ENCODE measurements at regions not wholly inside any gene's neighbourhood (a gene's known extent, or its start where the extent isn't known, plus 50 kb on each side); places are given as distances from the start of the nearest gene placed in this dataset.

DNA sequence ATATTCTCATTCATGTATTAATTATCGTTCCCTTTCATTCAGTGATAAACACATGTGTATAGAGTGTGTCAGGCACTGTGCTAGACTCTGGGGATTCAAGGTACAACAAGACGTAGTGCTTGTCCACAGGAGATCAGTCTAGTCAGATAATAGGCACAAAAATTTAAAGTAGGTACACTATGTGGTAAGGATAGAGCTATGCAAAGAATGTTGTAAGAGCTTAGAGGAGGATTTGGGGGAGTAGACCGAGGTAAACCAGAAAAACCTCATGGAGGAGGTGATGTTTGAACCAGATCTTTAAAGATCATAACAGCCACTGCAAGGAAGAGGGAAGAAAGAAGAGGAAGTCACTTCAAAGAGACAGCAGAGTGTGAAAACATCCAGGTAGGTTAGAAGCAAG, 256.9 kb upstream of the DDX18 start:
- no peak for DNase-seq

DNA sequence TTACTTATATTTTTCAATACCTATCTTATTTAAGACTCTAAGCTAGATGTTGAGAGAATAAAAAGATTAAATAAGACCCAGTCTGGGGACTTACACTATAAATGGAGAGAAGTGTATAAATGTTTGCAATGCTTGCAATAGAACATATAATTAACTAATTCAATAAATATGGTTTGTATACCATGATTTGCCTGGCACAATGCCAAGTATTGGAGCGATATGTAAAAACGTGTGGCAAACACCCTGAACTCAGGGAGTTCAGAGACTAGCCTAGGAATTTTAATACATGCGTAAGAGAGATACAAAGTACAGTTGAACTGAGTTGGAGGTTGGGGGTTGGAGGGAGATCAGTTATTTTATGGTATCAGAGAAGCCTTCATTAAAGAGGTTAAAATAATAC, 251.8 kb upstream of the DDX18 start:
- peak; percentile 41 for DNase-seq

DNA sequence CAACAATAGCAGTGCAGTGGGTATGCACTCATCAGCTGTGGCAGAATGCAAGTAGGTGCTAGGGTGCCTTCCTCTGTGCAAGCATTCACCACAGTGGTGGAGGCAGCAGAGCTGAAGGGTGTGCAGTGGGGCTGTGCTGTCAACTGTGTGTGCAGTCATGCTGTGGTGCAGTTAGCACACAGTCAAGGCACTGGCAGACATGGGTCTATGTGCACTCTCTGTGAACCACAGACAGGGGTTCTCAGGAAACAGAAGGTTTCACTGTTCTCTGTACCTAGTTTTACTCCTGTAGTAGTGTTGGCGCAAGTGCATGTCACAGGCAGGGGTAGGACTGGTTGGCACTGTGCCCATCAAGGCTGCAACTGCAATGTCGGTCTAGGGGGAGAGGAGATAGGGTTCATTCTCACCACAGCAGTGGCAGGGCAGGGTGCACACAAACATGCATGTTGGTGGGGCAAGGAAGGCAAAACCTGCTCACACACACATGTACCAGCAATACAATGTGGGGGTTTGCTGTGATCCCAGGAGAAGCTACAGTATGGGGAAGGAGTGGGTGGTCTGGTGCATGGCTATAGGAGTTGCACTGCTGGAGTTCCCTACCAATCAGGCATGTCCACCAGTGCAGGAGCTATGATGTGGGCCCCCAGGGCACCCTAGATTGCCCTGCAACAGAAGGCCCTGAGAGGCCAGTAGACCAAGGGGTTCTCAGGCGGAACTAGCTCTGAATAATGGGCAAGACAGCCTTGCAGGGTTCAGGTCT, 242.7 kb upstream of the DDX18 start:
- no peak for DNase-seq

DNA sequence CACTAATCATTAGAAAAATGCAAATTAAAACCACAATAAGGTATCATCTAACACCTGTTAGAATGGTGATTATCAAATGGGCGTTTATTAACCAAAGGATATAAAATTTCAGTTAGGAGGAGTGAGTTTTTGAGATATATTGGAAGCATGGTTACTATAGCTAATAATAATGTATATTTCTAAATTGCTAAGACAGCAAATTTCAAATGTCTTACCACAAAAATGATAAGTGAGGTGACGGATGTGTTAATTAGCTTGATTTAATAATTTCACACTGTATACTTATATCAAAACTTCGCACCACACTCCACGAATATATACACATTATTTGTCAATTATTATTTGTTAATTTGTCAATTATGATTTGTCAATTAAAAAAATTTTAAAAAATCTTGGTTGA, 227.2 kb upstream of the DDX18 start:
- no peak for DNase-seq

- no peak for DNase-seq
These were observed 211.4 kb upstream of the DDX18 start for GRCh38 chr2:117603060-117603459.

GRCh38 chr2:117603567-117603966, 210.9 kb upstream of the DDX18 start:
- DNase-seq, result no peak

DNA sequence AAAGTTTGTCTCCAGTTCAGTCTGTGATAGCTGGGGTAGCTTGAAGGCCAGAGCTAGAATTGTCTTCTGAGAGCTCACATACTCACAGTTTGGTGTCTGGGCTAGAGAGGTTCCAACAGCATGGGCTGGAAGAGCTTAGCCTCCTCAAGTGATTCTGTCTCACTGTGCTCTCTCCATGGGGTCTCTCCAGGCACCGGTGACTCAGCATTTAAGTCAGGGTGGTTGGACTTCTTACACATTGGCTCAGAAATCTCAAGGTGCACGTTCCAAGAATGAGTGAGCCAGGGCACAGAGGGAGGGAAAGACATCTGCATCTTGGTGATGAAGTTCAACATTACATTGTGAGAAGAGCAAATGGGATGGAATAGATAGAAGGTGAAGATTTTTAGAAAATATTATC, 207.3 kb upstream of the DDX18 start:
- no peak for DNase-seq

DNA sequence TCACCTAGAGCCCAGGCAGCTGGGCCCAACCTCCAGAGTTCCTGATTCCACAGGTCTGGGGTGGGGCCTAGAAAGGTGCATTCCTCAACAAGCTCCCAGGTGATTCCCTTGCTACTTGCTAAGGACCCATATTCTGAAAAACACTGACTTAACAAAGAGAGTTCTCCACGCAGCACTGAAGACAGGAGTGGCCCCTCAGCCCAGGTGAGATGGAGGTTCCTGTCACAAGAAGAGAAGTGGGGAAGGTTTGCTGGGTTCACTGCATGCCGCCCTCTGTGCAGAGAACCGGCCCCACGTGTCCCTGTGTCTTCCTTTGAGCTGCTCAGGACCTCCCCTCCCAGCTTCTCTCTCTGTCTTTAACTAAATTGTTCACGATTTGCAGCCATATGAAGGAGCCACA, 201.4 kb upstream of the DDX18 start:
- no peak for DNase-seq

DNA sequence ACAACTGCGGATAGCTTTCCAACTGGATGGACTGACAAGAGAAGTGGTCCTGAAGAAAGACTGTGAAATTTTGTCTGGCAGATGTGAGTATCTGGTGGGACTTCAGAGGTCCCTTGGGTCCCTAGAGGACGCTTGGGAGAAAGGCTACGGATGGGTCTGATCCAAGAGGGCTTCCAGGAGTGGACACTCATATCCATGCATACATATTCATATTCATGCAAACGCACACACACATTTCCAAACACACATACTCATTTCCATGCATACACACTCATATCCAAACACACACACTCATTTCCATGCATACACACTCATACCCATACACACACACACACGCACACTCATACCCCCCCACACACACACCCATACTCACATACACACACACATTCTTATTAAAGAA, 200.2 kb upstream of the DDX18 start:
- DNase-seq, result no peak

- DNase-seq, result no peak
These were observed 199.5 kb upstream of the DDX18 start for GRCh38 chr2:117614823-117615534.

- DNase-seq, result no peak
These were observed 195.9 kb upstream of the DDX18 start for GRCh38 chr2:117618607-117619006.

DNA sequence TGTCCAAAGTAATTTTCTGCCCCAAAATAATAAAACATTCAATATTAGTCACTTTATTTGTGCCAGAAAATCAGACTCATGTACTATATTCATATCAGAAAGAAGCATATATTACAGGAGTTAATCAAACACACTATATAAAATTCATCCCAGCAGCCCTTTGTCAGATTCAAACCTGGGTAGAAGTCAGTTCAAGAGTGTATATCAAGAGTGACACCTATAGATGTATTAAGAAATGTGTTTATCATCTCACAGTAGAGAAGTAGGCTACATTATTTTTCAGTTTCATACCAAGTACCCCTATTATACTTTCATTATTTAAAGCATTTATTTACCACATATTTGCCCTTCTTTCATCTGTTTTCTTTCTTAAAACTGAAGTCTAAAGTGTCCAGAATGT, 193.2 kb upstream of the DDX18 start:
- DNase-seq, result no peak

DNA sequence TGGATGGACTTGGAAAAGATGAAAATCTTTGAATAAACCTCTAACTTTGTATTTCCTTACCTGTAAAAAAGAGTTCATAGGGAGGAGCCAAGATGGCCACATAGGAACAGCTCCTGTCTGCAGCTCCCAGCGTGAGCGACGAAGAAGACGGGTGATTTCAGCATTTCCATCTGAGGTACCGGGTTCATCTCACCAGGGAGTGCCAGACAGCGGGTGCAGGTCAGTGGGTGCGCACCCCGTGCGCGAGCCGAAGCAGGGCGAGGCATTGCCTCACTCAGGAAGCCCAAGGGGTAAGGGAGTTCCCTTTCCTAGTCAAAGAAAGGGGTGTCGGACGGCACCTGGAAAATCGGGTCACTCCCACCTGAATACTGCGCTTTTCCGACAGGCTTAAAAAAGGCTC, 191.3 kb upstream of the DDX18 start:
- DNase-seq, result peak; percentile 23

- DNase-seq, result no peak
These were observed 183.1 kb upstream of the DDX18 start for GRCh38 chr2:117631152-117631945.

DNA sequence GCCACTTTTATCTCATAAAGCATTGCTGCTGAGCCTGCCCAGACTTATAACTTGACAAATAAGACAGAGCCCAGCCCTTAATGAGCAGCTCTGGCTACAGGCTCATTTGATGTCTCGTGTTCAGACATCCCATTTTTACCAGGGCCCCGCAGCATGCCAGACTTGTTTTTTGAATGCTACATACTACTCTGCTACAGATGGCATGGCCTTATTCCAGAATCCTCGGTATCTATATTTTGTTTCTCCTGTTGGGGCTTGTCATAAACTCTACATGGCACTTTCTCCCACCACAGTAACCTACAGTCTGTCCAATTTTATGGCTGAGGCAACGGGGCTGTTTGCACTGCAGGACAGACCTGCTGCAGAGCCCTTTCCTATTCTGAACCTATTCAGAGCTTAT, 179.0 kb upstream of the DDX18 start:
- DNase-seq, result no peak

DNA sequence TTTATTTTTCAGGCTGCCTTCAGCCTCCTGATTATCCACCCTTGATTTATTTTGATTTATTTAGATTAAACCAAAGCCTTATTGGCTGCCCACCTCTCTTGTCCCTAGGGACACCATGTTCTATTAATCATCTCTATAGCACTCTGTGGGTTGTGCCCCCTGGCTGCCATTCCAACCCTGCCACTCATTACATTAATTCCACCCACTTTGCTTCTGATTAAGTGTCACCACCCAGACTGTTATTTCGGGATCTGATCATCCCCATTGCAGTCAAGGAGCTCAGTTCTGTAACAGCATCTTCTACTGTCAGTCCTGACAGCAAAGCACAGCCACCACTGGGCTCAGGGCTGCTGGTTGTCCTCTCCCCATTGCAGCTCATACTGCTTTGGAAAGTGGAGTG, 175.1 kb upstream of the DDX18 start:
- DNase-seq, result no peak

DNA sequence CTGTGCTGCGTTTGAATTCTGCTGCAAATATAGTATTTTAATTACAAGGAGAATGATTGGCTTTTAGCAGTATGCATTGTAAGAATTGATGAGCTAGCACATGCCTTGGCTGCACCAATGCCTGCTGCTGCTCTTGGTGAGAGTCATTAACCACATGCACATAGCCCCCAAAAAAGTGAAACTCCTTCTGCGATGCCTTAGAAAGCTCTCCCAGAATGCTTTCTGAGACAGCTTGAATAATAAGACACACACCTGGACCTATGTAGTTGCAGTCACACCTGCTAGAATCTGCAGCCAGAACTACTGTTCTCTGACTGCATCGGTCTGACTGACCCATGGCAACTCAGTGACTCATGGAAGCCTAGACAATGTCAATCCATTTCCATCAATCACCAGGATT, 170.1 kb upstream of the DDX18 start:
- DNase-seq, result no peak

DNA sequence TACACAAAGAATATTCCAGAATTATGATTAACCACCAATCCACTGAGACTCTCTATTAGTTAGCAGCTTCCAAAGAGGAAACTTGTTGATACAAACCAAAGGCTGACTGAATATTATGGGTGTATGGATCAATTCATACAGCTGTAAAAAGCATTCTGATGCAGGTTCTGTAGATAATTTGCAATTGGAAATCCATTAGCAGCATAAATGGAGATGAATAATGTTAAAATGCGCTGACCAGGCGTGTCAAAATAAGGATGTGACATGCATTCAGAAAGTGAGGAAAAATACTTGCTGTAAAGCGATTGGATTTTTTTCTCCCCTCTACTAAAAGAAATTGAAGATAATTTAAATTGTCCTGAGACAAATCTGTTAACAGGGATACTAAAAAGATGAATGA, 169.0 kb upstream of the DDX18 start:
- no peak for DNase-seq

GRCh38 chr2:117646099-117646498, 168.4 kb upstream of the DDX18 start:
- no peak for DNase-seq

GRCh38 chr2:117646872-117647271, 167.6 kb upstream of the DDX18 start:
- DNase-seq, result no peak

DNA sequence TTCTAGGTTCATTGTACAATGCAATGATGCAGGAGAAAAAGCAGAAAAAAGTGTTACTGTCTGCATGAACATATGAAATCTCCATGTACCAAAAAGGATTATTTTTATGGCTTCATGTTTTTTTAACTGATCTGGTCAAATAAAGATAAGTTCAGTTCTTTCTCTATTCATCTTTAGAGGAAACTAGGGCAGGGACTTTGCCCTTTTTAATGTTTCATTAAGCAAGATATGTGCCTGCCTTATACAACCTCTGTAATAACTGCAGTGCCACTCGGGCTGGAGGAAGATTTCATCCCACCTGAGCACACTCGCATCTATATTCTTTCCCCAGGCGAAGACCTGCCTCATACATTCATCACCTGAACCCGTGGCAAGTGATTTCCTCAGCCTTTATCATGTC, 157.9 kb upstream of the DDX18 start:
- DNase-seq, result no peak

DNA sequence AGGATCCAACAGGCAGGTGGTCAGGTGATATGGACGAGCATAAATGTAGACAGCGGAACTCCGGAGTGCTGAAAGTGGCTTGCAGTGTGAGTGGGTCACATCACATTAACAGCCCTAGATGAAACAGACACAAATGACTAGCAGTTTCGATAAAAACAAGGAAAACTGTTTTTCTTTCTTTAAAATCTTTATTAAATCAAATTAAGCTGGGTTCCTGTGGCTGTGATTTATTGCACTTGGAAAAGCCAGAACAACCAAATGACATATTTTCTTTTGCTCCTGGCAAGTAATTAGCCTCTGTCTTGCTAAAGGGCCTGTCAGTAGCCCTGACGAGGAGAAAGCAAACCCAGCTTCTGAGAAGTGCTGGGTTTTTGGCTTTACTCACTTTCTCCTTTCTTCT, 152.9 kb upstream of the DDX18 start:
- no peak for DNase-seq

GRCh38 chr2:117674172-117674571, 140.3 kb upstream of the DDX18 start:
- DNase-seq, result no peak

DNA sequence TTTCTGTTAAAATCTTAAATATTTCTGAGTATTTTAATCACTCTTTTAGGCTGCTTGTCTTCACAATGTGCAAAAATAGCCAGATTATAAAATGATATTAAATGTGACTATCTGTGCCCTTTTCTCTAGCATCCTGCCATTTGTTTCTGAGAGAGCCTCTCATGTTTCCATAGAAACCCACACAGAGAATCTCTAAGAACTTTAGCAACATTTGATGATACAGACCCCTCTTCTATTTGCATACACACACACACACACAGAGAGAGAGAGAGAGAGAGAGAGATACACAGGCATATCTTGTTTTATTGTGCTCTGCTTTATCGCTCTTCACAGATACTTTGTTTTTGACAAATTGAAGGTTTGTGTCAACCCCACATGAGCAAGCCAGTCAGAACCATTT, 134.5 kb upstream of the DDX18 start:
- no peak for DNase-seq
